ENCODE measurements at regions not wholly inside any gene's neighbourhood (a gene's known extent, or its start where the extent isn't known, plus 50 kb on each side); places are given as distances from the start of the nearest gene placed in this dataset.
"Not testable (repeated sequence)": the region's sequence is repeated elsewhere in the genome, so short reads cannot be mapped to it uniquely, and the experiment has no call there.

GRCh38 chr13:63749857-63750256 lies 2334.2 kb upstream of the PCDH20 start:
- CTCF ChIA-PET, H3K27me3 Mint-ChIP-seq, H3K27ac Mint-ChIP-seq, H3K4me1 Mint-ChIP-seq, H3K36me3 Mint-ChIP-seq, DNase-seq, H3K4me3 Mint-ChIP-seq, H3K9me3 Mint-ChIP-seq: not testable (repeated sequence)

- H3K36me3 Mint-ChIP-seq, CTCF ChIA-PET, H3K27me3 Mint-ChIP-seq, H3K4me1 Mint-ChIP-seq, DNase-seq, H3K27ac Mint-ChIP-seq, H3K4me3 Mint-ChIP-seq, H3K9me3 Mint-ChIP-seq: not testable (repeated sequence)
Observed at GRCh38 chr13:63741814-63742101, 2326.1 kb upstream of the PCDH20 start.

GRCh38 chr13:63741029-63741813 lies 2325.6 kb upstream of the PCDH20 start:
- Mint-ChIP-seq H3K4me1 (no peaks in the 10 kb centered on the region), H3K27ac (no peak overlapping the region), H3K9me3 (peaks cover 8% of the 10 kb centered on the region), H3K27me3 (no peaks in the 10 kb centered on the region), H3K4me3 (no peak overlapping the region), H3K36me3 (no peaks in the 10 kb centered on the region)
- DNase-seq: no peak
- CTCF ChIA-PET: no interaction called here

- H3K9me3 Mint-ChIP-seq, H3K4me3 Mint-ChIP-seq, CTCF ChIA-PET, DNase-seq, H3K4me1 Mint-ChIP-seq, H3K27me3 Mint-ChIP-seq, H3K36me3 Mint-ChIP-seq, H3K27ac Mint-ChIP-seq: not testable (repeated sequence)
Observed at GRCh38 chr13:63739112-63739735, 2323.6 kb upstream of the PCDH20 start.

GRCh38 chr13:63737418-63737817 lies 2321.8 kb upstream of the PCDH20 start:
- Mint-ChIP-seq H3K27ac (no peak overlapping the region), H3K9me3 (peaks cover 2% of the 10 kb centered on the region), H3K4me3 (no peak overlapping the region), H3K36me3 (no peaks in the 10 kb centered on the region), H3K4me1 (no peaks in the 10 kb centered on the region), H3K27me3 (no peaks in the 10 kb centered on the region)
- CTCF ChIA-PET: no interaction called here
- DNase-seq: no peak

GRCh38 chr13:63731896-63732295 lies 2316.2 kb upstream of the PCDH20 start:
- Mint-ChIP-seq H3K9me3 (peaks cover 6% of the 10 kb centered on the region), H3K36me3 (no peaks in the 10 kb centered on the region), H3K4me1 (no peaks in the 10 kb centered on the region), H3K27me3 (no peaks in the 10 kb centered on the region), H3K4me3 (no peak overlapping the region), H3K27ac (no peak overlapping the region)
- DNase-seq: no peak
- CTCF ChIA-PET: no interaction called here

- H3K27ac Mint-ChIP-seq, DNase-seq, H3K4me3 Mint-ChIP-seq, H3K9me3 Mint-ChIP-seq, H3K4me1 Mint-ChIP-seq, H3K27me3 Mint-ChIP-seq, H3K36me3 Mint-ChIP-seq, CTCF ChIA-PET: not testable (repeated sequence)
Observed at GRCh38 chr13:63712159-63712558, 2296.5 kb upstream of the PCDH20 start.

- CTCF ChIA-PET: no interaction called here
- DNase-seq: no peak
- Mint-ChIP-seq H3K4me1 (no peaks in the 10 kb centered on the region), H3K9me3 (peaks cover 10% of the 10 kb centered on the region), H3K27me3 (no peaks in the 10 kb centered on the region), H3K4me3 (no peak overlapping the region), H3K36me3 (no peaks in the 10 kb centered on the region), H3K27ac (no peak overlapping the region)
Observed at GRCh38 chr13:63706751-63707150, 2291.1 kb upstream of the PCDH20 start.

GRCh38 chr13:63704521-63704920 lies 2288.9 kb upstream of the PCDH20 start:
- no peak for DNase-seq
- Mint-ChIP-seq H3K36me3 (no peaks in the 10 kb centered on the region), H3K27ac (no peak overlapping the region), H3K27me3 (no peaks in the 10 kb centered on the region), H3K4me1 (no peaks in the 10 kb centered on the region), H3K4me3 (no peak overlapping the region), H3K9me3 (peaks cover 13% of the 10 kb centered on the region)
- CTCF ChIA-PET: no interaction called here

GRCh38 chr13:63700350-63700749 lies 2284.7 kb upstream of the PCDH20 start:
- CTCF ChIA-PET: no interaction called here
- no peaks in the 10 kb centered on the region for H3K36me3 Mint-ChIP-seq

GRCh38 chr13:63699948-63700347 lies 2284.3 kb upstream of the PCDH20 start:
- no peak for DNase-seq
- H3K9me3 Mint-ChIP-seq: peaks cover 13% of the 10 kb centered on the region
- H3K27me3 Mint-ChIP-seq: no peaks in the 10 kb centered on the region
- no peaks in the 10 kb centered on the region for H3K36me3 Mint-ChIP-seq
- CTCF ChIA-PET: no interaction called here
- H3K4me1 Mint-ChIP-seq: no peaks in the 10 kb centered on the region
- H3K4me3 Mint-ChIP-seq: no peak overlapping the region
- H3K27ac Mint-ChIP-seq: no peak overlapping the region

More at GRCh38 chr13:63700350-63700749, 2284.7 kb upstream of the PCDH20 start:
- no peaks in the 10 kb centered on the region for H3K27me3 Mint-ChIP-seq
- H3K4me1 Mint-ChIP-seq: no peaks in the 10 kb centered on the region
- H3K27ac Mint-ChIP-seq: no peak overlapping the region
- peaks cover 13% of the 10 kb centered on the region for H3K9me3 Mint-ChIP-seq
- H3K4me3 Mint-ChIP-seq: no peak overlapping the region
- DNase-seq: no peak

GRCh38 chr13:63696055-63696454 lies 2280.4 kb upstream of the PCDH20 start:
- H3K4me1 Mint-ChIP-seq: no peaks in the 10 kb centered on the region
- no peaks in the 10 kb centered on the region for H3K36me3 Mint-ChIP-seq
- H3K9me3 Mint-ChIP-seq: peaks cover 6% of the 10 kb centered on the region
- CTCF ChIA-PET: no interaction called here
- H3K4me3 Mint-ChIP-seq: no peak overlapping the region
- no peaks in the 10 kb centered on the region for H3K27me3 Mint-ChIP-seq
- no peak overlapping the region for H3K27ac Mint-ChIP-seq
- no peak for DNase-seq

GRCh38 chr13:63693696-63694095 lies 2278.0 kb upstream of the PCDH20 start:
- H3K4me1 Mint-ChIP-seq: no peaks in the 10 kb centered on the region
- no peaks in the 10 kb centered on the region for H3K27me3 Mint-ChIP-seq
- no peak overlapping the region for H3K27ac Mint-ChIP-seq
- DNase-seq: no peak
- CTCF ChIA-PET: no interaction called here
- no peak overlapping the region for H3K4me3 Mint-ChIP-seq
- no peaks in the 10 kb centered on the region for H3K36me3 Mint-ChIP-seq
- H3K9me3 Mint-ChIP-seq: peaks cover 2% of the 10 kb centered on the region

- CTCF ChIA-PET: no interaction called here
- no peak overlapping the region for H3K27ac Mint-ChIP-seq
- DNase-seq: no peak
- no peaks in the 10 kb centered on the region for H3K4me1 Mint-ChIP-seq
- H3K4me3 Mint-ChIP-seq: no peak overlapping the region
- no peaks in the 10 kb centered on the region for H3K36me3 Mint-ChIP-seq
- no peaks in the 10 kb centered on the region for H3K27me3 Mint-ChIP-seq
- peaks cover 8% of the 10 kb centered on the region for H3K9me3 Mint-ChIP-seq
Observed at GRCh38 chr13:63691474-63691873, 2275.8 kb upstream of the PCDH20 start.

GRCh38 chr13:63690672-63691071 lies 2275.0 kb upstream of the PCDH20 start:
- H3K27me3 Mint-ChIP-seq: no peaks in the 10 kb centered on the region
- no peak overlapping the region for H3K4me3 Mint-ChIP-seq
- H3K9me3 Mint-ChIP-seq: peaks cover 8% of the 10 kb centered on the region
- H3K4me1 Mint-ChIP-seq: no peaks in the 10 kb centered on the region
- no peak overlapping the region for H3K27ac Mint-ChIP-seq
- no peaks in the 10 kb centered on the region for H3K36me3 Mint-ChIP-seq
- DNase-seq: no peak
- CTCF ChIA-PET: no interaction called here

All from activated naive CD4-positive, alpha-beta T cell treated with anti-CD3 and anti-CD28 coated beads, Interleukin-2, amount 10 ng/mL, durations not matched to agents 7 days and 5 days (primary cell).